Neural cell (in vitro differentiated cells): ENCODE measurements at regions not wholly inside any gene's neighbourhood (a gene's known extent, or its start where the extent isn't known, plus 50 kb on each side); places are given as distances from the start of the nearest gene placed in this dataset.

Source experiments
- H2AFZ ChIP-seq: fragments of 200-600, 300-800 bp; sonication (generic), shearing (Covaris generic); 2 replicates; pipeline ENCODE4 v1.6.0; 2014; ENCODE audit warnings: low read depth, mild to moderate bottlenecking, antibody characterized with exemption, low read length, moderate library complexity
- H3F3A ChIP-seq: fragments of 200-600 bp; shearing (Covaris generic); 2 replicates; pipeline ENCODE4 v1.6.1; 2016; ENCODE audit warnings: mild to moderate bottlenecking, moderate library complexity, mixed read lengths, antibody characterized with exemption, low read length; ENCODE audit not compliant: insufficient read depth, poor library complexity, severe bottlenecking
- H3K27ac ChIP-seq: fragments of 200-600, 300-800 bp; sonication (generic), shearing (Covaris generic); 2 replicates; pipeline ENCODE4 v1.5.1; 2014; ENCODE audit warnings: mild to moderate bottlenecking, low read length, moderate library complexity
- H3K27me3 ChIP-seq: fragments of 300-800, 200-600 bp; sonication (generic), shearing (Covaris generic); 2 replicates; pipeline ENCODE4 v1.6.0; 2014; ENCODE audit warnings: mild to moderate bottlenecking, low read depth, low read length, moderate library complexity; ENCODE audit not compliant: insufficient read depth
- H3K36me3 ChIP-seq: fragments of 300-800, 200-600 bp; sonication (generic), shearing (Covaris generic); 2 replicates; pipeline ENCODE4 v1.5.1; 2014; ENCODE audit warnings: mild to moderate bottlenecking, antibody characterized with exemption, low read length, moderate library complexity; ENCODE audit not compliant: insufficient read depth
- H3K4me2 ChIP-seq: fragments of 300-800, 200-600 bp; sonication (generic), shearing (Covaris generic); 2 replicates; pipeline ENCODE4 v1.6.0; 2014; ENCODE audit warnings: mild to moderate bottlenecking, low read length
- H3K4me3 ChIP-seq: fragments of 300-800, 200-600 bp; sonication (generic), shearing (Covaris generic); 2 replicates; pipeline ENCODE4 v1.5.1; 2014; ENCODE audit warnings: mild to moderate bottlenecking, low read length, moderate library complexity
- H3K79me2 ChIP-seq: fragments of 200-600 bp; shearing (Covaris generic); replicated peaks from 2 replicates; pipeline ENCODE4 v1.6.0; 2014; ENCODE audit warnings: mild to moderate bottlenecking, low read length, moderate library complexity; ENCODE audit not compliant: insufficient read depth
- H3K9ac ChIP-seq: fragments of 300-800, 200-600 bp; sonication (generic), shearing (Covaris generic); 2 replicates; pipeline ENCODE4 v1.6.1; 2016; ENCODE audit warnings: mild to moderate bottlenecking, low read length, mixed read lengths
- H3K9me2 ChIP-seq: fragments of 200-600 bp; shearing (Covaris generic); 2 replicates; pipeline ENCODE4 v1.6.1; 2016; ENCODE audit warnings: mild to moderate bottlenecking, low read length, mixed read lengths; ENCODE audit not compliant: insufficient read depth
- H3K9me3 ChIP-seq: fragments of 200-600, 300-800 bp; sonication (generic), shearing (Covaris generic); 2 replicates; pipeline ENCODE4 v1.6.1; 2016; ENCODE audit warnings: mild to moderate bottlenecking, mixed run types, low read length, moderate library complexity, mixed read lengths
- H4K20me1 ChIP-seq: fragments of 200-600 bp; shearing (Covaris generic); 2 replicates; pipeline ENCODE4 v1.6.1; 2016; ENCODE audit warnings: mild to moderate bottlenecking, mixed run types; ENCODE audit not compliant: insufficient read depth
- CTCF ChIP-seq: fragments of 450-650 bp; IDR thresholded peaks from 2 replicates; pipeline ENCODE4 v1.5.1; 2014; ENCODE audit warnings: antibody characterized with exemption, mild to moderate bottlenecking, moderate library complexity; ENCODE audit not compliant: poor library complexity, severe bottlenecking
- EP300 ChIP-seq: fragments of 450-650 bp; conservative IDR thresholded peaks from 2 replicates; pipeline ENCODE4 v1.6.1; 2014; ENCODE audit warnings: antibody characterized with exemption, mild to moderate bottlenecking, moderate library complexity; ENCODE audit not compliant: poor library complexity, severe bottlenecking
- EZH2 ChIP-seq: fragments of 200-600, 300-800 bp; shearing (Covaris generic), sonication (generic); IDR thresholded peaks from 2 replicates; pipeline ENCODE4 v1.6.1; 2014; ENCODE audit warnings: antibody characterized with exemption, low read length, borderline replicate concordance, mild to moderate bottlenecking; ENCODE audit not compliant: insufficient read depth, poor library complexity, severe bottlenecking
- MXI1 ChIP-seq: fragments of 450-650 bp; conservative IDR thresholded peaks from 2 replicates; pipeline ENCODE4 v1.6.1; 2014; ENCODE audit warnings: antibody characterized with exemption, mild to moderate bottlenecking; ENCODE audit not compliant: poor library complexity, severe bottlenecking
- POLR2AphosphoS5 ChIP-seq: IDR thresholded peaks from 2 replicates; pipeline ENCODE4 v1.6.1; 2012
- RAD21 ChIP-seq: fragments of 450-650 bp; conservative IDR thresholded peaks from 2 replicates; pipeline ENCODE4 v1.6.1; 2014; ENCODE audit warnings: antibody characterized with exemption, mild to moderate bottlenecking, moderate library complexity
- REST ChIP-seq: IDR thresholded peaks from 2 replicates; pipeline ENCODE4 v1.6.1; 2012; ENCODE audit warnings: borderline replicate concordance
- SMC3 ChIP-seq: fragments of 450-650 bp; conservative IDR thresholded peaks from 2 replicates; pipeline ENCODE4 v1.6.1; 2014; ENCODE audit warnings: antibody characterized with exemption, mild to moderate bottlenecking, moderate library complexity; ENCODE audit not compliant: poor library complexity
- TAF1 ChIP-seq: IDR thresholded peaks from 2 replicates; pipeline ENCODE4 v1.6.1; 2012; ENCODE audit warnings: low read depth

GRCh38 chr12:13628067-13628466 lies 353.3 kb downstream of the GRIN2B start:
- Histone ChIP-seq H3K4me2 (no peak overlapping the region), H2AFZ (no peak overlapping the region), H3K27me3 (no peaks in the 10 kb centered on the region), H3K9me2 (no peaks in the 10 kb centered on the region), H3F3A (no peaks in the 10 kb centered on the region), H3K9ac (no peak overlapping the region), H3K27ac (no peak overlapping the region), H3K36me3 (no peaks in the 10 kb centered on the region), H3K4me3 (no peak overlapping the region), H4K20me1 (no peaks in the 10 kb centered on the region), H3K9me3 (no peaks in the 10 kb centered on the region), H3K79me2 (no peaks in the 10 kb centered on the region)
- TF ChIP-seq RAD21 (no peak), REST (no peak), POLR2AphosphoS5 (no peak), EP300 (no peak), CTCF (no peak), MXI1 (no peak), EZH2 (no peak), SMC3 (no peak), TAF1 (no peak)

GRCh38 chr12:13627536-13627935 lies 353.9 kb downstream of the GRIN2B start:
- H3K27me3 ChIP-seq, result no peaks in the 10 kb centered on the region
- H3F3A ChIP-seq, result no peaks in the 10 kb centered on the region
- H3K79me2 ChIP-seq, result no peaks in the 10 kb centered on the region
- no peak overlapping the region for H3K4me3 ChIP-seq
- H3K9ac ChIP-seq, result no peak overlapping the region
- no peaks in the 10 kb centered on the region for H4K20me1 ChIP-seq
- H3K4me2 ChIP-seq, result no peak overlapping the region
- TF ChIP-seq CTCF (no peak), EZH2 (no peak), EP300 (no peak), TAF1 (no peak), POLR2AphosphoS5 (no peak), MXI1 (no peak), REST (no peak), SMC3 (no peak), RAD21 (no peak)
- H3K9me2 ChIP-seq, result no peaks in the 10 kb centered on the region
- H3K27ac ChIP-seq, result no peak overlapping the region
- no peaks in the 10 kb centered on the region for H3K9me3 ChIP-seq
- H3K36me3 ChIP-seq, result no peaks in the 10 kb centered on the region
- H2AFZ ChIP-seq, result no peak overlapping the region
